Transverse colon (tissue), 4 donors: ENCODE measurements at regions not wholly inside any gene's neighbourhood (a gene's known extent, or its start where the extent isn't known, plus 50 kb on each side); places are given as distances from the start of the nearest gene placed in this dataset.

Source experiments
- CTCF ChIP-seq, 5 experiments: fragments of 200-600 bp in 3 of 5; fragments of 450-650 bp in 2 of 5; sonication (generic) in 3 of 5; IDR thresholded peaks; 1 replicate in 2 of 5; 2 replicates in 3 of 5; pipeline ENCODE4 v1.5.1; 2016 to 2017; ENCODE audit warnings: antibody characterized with exemption in 5 of 5, inconsistent platforms in 3 of 5, mild to moderate bottlenecking in 2 of 5, moderate library complexity in 1 of 5
- EP300 ChIP-seq: sonication (generic); formaldehyde crosslinking; IDR thresholded peaks from one replicate; pipeline ENCODE4 v1.6.1; 2017; ENCODE audit warnings: antibody characterized with exemption, low read depth
- POLR2A ChIP-seq: fragments of 450-650 bp; IDR thresholded peaks from one replicate; pipeline ENCODE4 v1.6.1; 2016; ENCODE audit warnings: antibody characterized with exemption, mild to moderate bottlenecking, moderate library complexity
- POLR2AphosphoS5 ChIP-seq, 3 donors: sonication (generic); formaldehyde crosslinking; IDR thresholded peaks; one replicate each; pipeline ENCODE4 v1.6.1; 2016; ENCODE audit warnings: antibody characterized with exemption in 3 of 3

DNA sequence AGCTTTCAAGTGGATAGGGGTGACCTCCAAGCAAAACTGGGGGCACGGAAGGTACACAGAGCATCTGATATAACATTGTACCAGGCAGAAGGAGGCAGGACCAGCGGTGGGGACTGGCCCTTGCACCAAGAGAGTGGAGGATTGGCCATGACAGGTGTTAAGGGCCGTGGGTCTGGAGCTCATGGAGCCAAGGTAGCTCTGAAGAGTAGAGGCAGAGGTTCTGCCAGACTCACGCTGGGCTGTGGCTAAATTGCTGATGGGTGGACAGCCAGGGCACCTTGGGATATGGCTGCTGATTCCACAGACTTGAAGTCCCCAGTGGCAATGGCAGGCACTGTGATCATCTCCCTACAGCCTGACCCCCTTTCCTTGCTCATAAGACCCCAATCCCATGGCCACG lies 65.9 kb upstream of the NKD1 start:
- TF ChIP-seq POLR2AphosphoS5 (IDR thresholded peaks at IDR 0.05) (no peak), CTCF (IDR thresholded peaks at IDR 0.05) (no peak), POLR2A (no peak), EP300 (no peak)
